OCI-LY1 (cell line): ENCODE measurements at regions not wholly inside any gene's neighbourhood (a gene's known extent, or its start where the extent isn't known, plus 50 kb on each side); places are given as distances from the start of the nearest gene placed in this dataset.

Experiments used
- H2AFZ ChIP-seq: fragments of 200-600 bp; sonication (generic), shearing (Covaris generic); 2 replicates; pipeline ENCODE4 v1.6.0; 2014; ENCODE audit warnings: antibody characterized with exemption, mild to moderate bottlenecking, low read length
- H3F3A ChIP-seq: fragments of 200-600 bp; sonication (generic), shearing (Covaris generic); 2 replicates; pipeline ENCODE4 v1.6.0; 2014; ENCODE audit warnings: mild to moderate bottlenecking, antibody characterized with exemption, low read length, moderate library complexity; ENCODE audit not compliant: insufficient read depth
- H3K27ac ChIP-seq: fragments of 200-600 bp; sonication (generic); 2 replicates; pipeline ENCODE4 v1.5.1; 2014; ENCODE audit warnings: low read length, mixed run types, mild to moderate bottlenecking, low read depth; ENCODE audit not compliant: poor library complexity, severe bottlenecking
- H3K27me3 ChIP-seq: fragments of 200-600 bp; sonication (generic); 2 replicates; pipeline ENCODE4 v1.6.0; 2014; ENCODE audit warnings: antibody characterized with exemption, mild to moderate bottlenecking, low read length, moderate library complexity; ENCODE audit not compliant: insufficient read depth
- H3K36me3 ChIP-seq: fragments of 200-600 bp; sonication (generic); 2 replicates; pipeline ENCODE4 v1.6.1; 2014; ENCODE audit warnings: mild to moderate bottlenecking, antibody characterized with exemption, low read length, moderate library complexity, mixed read lengths; ENCODE audit not compliant: insufficient read depth
- H3K4me1 ChIP-seq: fragments of 200-600 bp; sonication (generic); 2 replicates; pipeline ENCODE4 v1.5.1; 2014; ENCODE audit warnings: mild to moderate bottlenecking, low read length, moderate library complexity; ENCODE audit not compliant: insufficient read depth, severe bottlenecking
- H3K4me2 ChIP-seq: fragments of 200-600 bp; sonication (generic), shearing (Covaris generic); 2 replicates; pipeline ENCODE4 v1.6.1; 2014; ENCODE audit warnings: low read length
- H3K4me3 ChIP-seq: fragments of 200-600 bp; sonication (generic); 2 replicates; pipeline ENCODE4 v1.5.1; 2014; ENCODE audit warnings: low read length, low read depth, mild to moderate bottlenecking, mixed read lengths; ENCODE audit not compliant: poor library complexity, severe bottlenecking
- H3K79me2 ChIP-seq: fragments of 200-600 bp; shearing (Covaris generic); 2 replicates; pipeline ENCODE4 v1.6.1; 2016; ENCODE audit warnings: mixed run types, low read length, mixed read lengths; ENCODE audit not compliant: insufficient read depth
- H3K9ac ChIP-seq: fragments of 200-600 bp; sonication (generic), shearing (Covaris generic); 2 replicates; pipeline ENCODE4 v1.6.1; 2014; ENCODE audit warnings: mild to moderate bottlenecking, low read length, mixed read lengths
- H3K9me2 ChIP-seq: fragments of 200-600 bp; sonication (generic), shearing (Covaris generic); 2 replicates; pipeline ENCODE4 v1.6.1; 2014; ENCODE audit warnings: low read depth, mild to moderate bottlenecking, low read length, mixed read lengths
- H3K9me3 ChIP-seq: fragments of 200-600 bp; shearing (Covaris generic); 2 replicates; pipeline ENCODE4 v1.6.1; 2014; ENCODE audit warnings: low read length, mixed read lengths
- H4K20me1 ChIP-seq: fragments of 200-600 bp; sonication (generic), shearing (Covaris generic); 2 replicates; pipeline ENCODE4 v1.6.0; 2016; ENCODE audit warnings: mild to moderate bottlenecking, low read length; ENCODE audit not compliant: insufficient read depth
- EZH2 ChIP-seq: fragments of 200-600 bp; sonication (generic), shearing (Covaris generic); IDR thresholded peaks from 2 replicates; pipeline ENCODE4 v1.8.0; 2017; ENCODE audit warnings: borderline replicate concordance, mixed run types, mild to moderate bottlenecking, antibody characterized with exemption, low read length, moderate library complexity, mixed read lengths
- TF ChIP-seq, protein P1 (sequence below): fragments of 200-600 bp; sonication (generic), shearing (Covaris generic); IDR thresholded peaks from 2 replicates; pipeline ENCODE4 v1.5.1; 2017; ENCODE audit warnings: mild to moderate bottlenecking, antibody characterized with exemption, low read length, moderate library complexity, mixed read lengths

- H3K79me2 ChIP-seq, result no peaks in the 10 kb centered on the region
- H3K9me3 ChIP-seq, result no peaks in the 10 kb centered on the region
- H3K4me2 ChIP-seq, result no peak overlapping the region
- H4K20me1 ChIP-seq, result no peaks in the 10 kb centered on the region
- H3K4me1 ChIP-seq, result no peaks in the 10 kb centered on the region
- no peaks in the 10 kb centered on the region for H3F3A ChIP-seq
- H3K27me3 ChIP-seq, result no peaks in the 10 kb centered on the region
- no peak overlapping the region for H3K4me3 ChIP-seq
- no peak overlapping the region for H2AFZ ChIP-seq
- no peak overlapping the region for H3K27ac ChIP-seq
- TF ChIP-seq, protein P1, sequence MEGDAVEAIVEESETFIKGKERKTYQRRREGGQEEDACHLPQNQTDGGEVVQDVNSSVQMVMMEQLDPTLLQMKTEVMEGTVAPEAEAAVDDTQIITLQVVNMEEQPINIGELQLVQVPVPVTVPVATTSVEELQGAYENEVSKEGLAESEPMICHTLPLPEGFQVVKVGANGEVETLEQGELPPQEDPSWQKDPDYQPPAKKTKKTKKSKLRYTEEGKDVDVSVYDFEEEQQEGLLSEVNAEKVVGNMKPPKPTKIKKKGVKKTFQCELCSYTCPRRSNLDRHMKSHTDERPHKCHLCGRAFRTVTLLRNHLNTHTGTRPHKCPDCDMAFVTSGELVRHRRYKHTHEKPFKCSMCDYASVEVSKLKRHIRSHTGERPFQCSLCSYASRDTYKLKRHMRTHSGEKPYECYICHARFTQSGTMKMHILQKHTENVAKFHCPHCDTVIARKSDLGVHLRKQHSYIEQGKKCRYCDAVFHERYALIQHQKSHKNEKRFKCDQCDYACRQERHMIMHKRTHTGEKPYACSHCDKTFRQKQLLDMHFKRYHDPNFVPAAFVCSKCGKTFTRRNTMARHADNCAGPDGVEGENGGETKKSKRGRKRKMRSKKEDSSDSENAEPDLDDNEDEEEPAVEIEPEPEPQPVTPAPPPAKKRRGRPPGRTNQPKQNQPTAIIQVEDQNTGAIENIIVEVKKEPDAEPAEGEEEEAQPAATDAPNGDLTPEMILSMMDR, result no peak
- TF ChIP-seq EZH2, result no peak
- H3K9me2 ChIP-seq, result no peaks in the 10 kb centered on the region
- no peak overlapping the region for H3K9ac ChIP-seq
- H3K36me3 ChIP-seq, result no peaks in the 10 kb centered on the region
Observed at GRCh38 chr20:6611911-6612605, 155.4 kb upstream of the BMP2 start.

DNA sequence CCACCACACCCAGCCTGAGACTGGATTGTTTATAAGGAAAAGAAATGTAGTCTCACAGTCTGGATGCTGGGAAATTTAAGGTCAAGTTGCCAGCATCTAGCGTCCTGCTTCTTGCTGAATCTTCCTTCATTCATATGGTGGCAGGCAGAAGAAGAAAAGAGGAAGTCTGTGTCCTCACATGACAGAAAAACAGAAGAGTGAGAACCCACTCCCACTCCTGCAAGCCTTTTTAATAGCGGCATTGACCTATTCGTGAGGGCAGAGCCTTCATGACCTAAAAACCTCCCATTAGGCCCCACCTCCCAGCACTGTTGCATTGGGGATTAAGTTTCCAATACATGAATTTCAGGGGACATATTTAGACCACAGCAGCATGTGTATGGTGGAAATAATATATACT lies 160.8 kb upstream of the BMP2 start:
- H3K9me2 ChIP-seq, result no peaks in the 10 kb centered on the region
- H3K4me2 ChIP-seq, result no peak overlapping the region
- TF ChIP-seq, protein P1, result no peak
- TF ChIP-seq EZH2, result no peak

GRCh38 chr20:6605055-6605935 lies 162.2 kb upstream of the BMP2 start:
- no peak overlapping the region for H3K9ac ChIP-seq
- no peaks in the 10 kb centered on the region for H4K20me1 ChIP-seq
- no peak overlapping the region for H3K4me3 ChIP-seq
- H3F3A ChIP-seq, result no peaks in the 10 kb centered on the region
- H3K9me2 ChIP-seq, result no peaks in the 10 kb centered on the region
- no peaks in the 10 kb centered on the region for H3K27me3 ChIP-seq
- H3K27ac ChIP-seq, result no peak overlapping the region
- H2AFZ ChIP-seq, result no peak overlapping the region
- H3K4me2 ChIP-seq, result no peak overlapping the region
- no peaks in the 10 kb centered on the region for H3K4me1 ChIP-seq
- TF ChIP-seq, protein P1, result no peak
- no peak for TF ChIP-seq EZH2
- H3K36me3 ChIP-seq, result no peaks in the 10 kb centered on the region
- H3K9me3 ChIP-seq, result no peaks in the 10 kb centered on the region
- no peaks in the 10 kb centered on the region for H3K79me2 ChIP-seq

More for the DNA sequence above, 160.8 kb upstream of the BMP2 start:
- no peaks in the 10 kb centered on the region for H3K79me2 ChIP-seq
- H3K27ac ChIP-seq, result no peak overlapping the region
- no peaks in the 10 kb centered on the region for H3F3A ChIP-seq
- no peaks in the 10 kb centered on the region for H3K27me3 ChIP-seq
- no peaks in the 10 kb centered on the region for H3K4me1 ChIP-seq
- no peaks in the 10 kb centered on the region for H4K20me1 ChIP-seq
- H3K4me3 ChIP-seq, result no peak overlapping the region
- H2AFZ ChIP-seq, result no peak overlapping the region
- H3K36me3 ChIP-seq, result no peaks in the 10 kb centered on the region
- H3K9me3 ChIP-seq, result no peaks in the 10 kb centered on the region
- no peak overlapping the region for H3K9ac ChIP-seq
